Left lung (tissue), 4 donors: ENCODE measurements at regions not wholly inside any gene's neighbourhood (a gene's known extent, or its start where the extent isn't known, plus 50 kb on each side); places are given as distances from the start of the nearest gene placed in this dataset.
"Not testable (repeated sequence)": the region's sequence is repeated elsewhere in the genome, so short reads cannot be mapped to it uniquely, and the experiment has no call there.

Source experiments
- ATAC-seq: fragments of 200-7000 bp; cut with Tn5 transposase; one replicate; pipeline ENCODE4 v1.9.1; 2020; ENCODE audit warnings: moderate library complexity
- DNase-seq, 4 donors: peaks; one replicate each; pipeline ENCODE4 v3.0.0-alpha.2; 2013 to 2020
- H3K27ac ChIP-seq, 2 donors: fragments of 200-600 bp; sonication (generic) in 1 of 2; one replicate each; pipeline versions ENCODE4 v1.5.0 to v1.8.0; 2020 to 2021
- H3K27me3 ChIP-seq, 2 donors: fragments of 200-600 bp; sonication (generic) in 1 of 2; one replicate each; pipeline versions ENCODE4 v1.5.0 to v1.8.0; 2020 to 2021
- H3K36me3 ChIP-seq, 2 donors: fragments of 200-600 bp; sonication (generic) in 1 of 2; one replicate each; pipeline versions ENCODE4 v1.5.0 to v1.8.0; 2020 to 2021
- H3K4me1 ChIP-seq, 2 donors: fragments of 200-600 bp; one replicate each; pipeline ENCODE4 v1.8.0; 2021
- H3K4me3 ChIP-seq, 2 donors: fragments of 200-600 bp; sonication (generic) in 1 of 2; one replicate each; pipeline versions ENCODE4 v1.5.0 to v1.8.0; 2020 to 2021; ENCODE audit warnings: mild to moderate bottlenecking in 1 of 2
- H3K9me3 ChIP-seq, 2 donors: fragments of 200-600 bp; sonication (generic) in 1 of 2; one replicate each; pipeline versions ENCODE4 v1.5.0 to v1.8.0; 2020 to 2021
- intact Hi-C, 2 donors: fragments of 100-400 bp; cut with DNase I; formaldehyde crosslinking; loops; one replicate each; pipeline versions ENCODE4 v1.11.2 to v1.14.2; 2022
- donor health status: DM: no; HTN: yes; CAD: no.
- donor health status: DM: no; HTN: no; CAD: no.

GRCh38 chr4:4134368-4134767 is 92.4 kb downstream of the OTOP1 start:
- H3K36me3 ChIP-seq, intact Hi-C loops, H3K4me3 ChIP-seq, H3K4me1 ChIP-seq, ATAC-seq, H3K9me3 ChIP-seq, DNase-seq, H3K27me3 ChIP-seq, H3K27ac ChIP-seq: not testable (repeated sequence)

- DNase-seq, H3K36me3 ChIP-seq, H3K4me1 ChIP-seq, intact Hi-C loops, H3K27me3 ChIP-seq, H3K4me3 ChIP-seq, ATAC-seq, H3K9me3 ChIP-seq, H3K27ac ChIP-seq: not testable (repeated sequence)
Observed at GRCh38 chr4:4136621-4137020, 90.1 kb downstream of the OTOP1 start.
